Body of pancreas (tissue), 4 donors: ENCODE measurements at regions not wholly inside any gene's neighbourhood (a gene's known extent, or its start where the extent isn't known, plus 50 kb on each side); places are given as distances from the start of the nearest gene placed in this dataset.

Experiments used
- ATAC-seq: fragments of 150-250 bp; one replicate; pipeline ENCODE4 v1.9.1; 2016
- DNase-seq, 4 donors: peaks; one replicate each; pipeline ENCODE4 v3.0.0-alpha.2; 2019
- H3K27ac ChIP-seq, 4 donors: fragments of 200-600 bp; sonication (generic); 1 replicate in 3 of 4; 2 replicates in 1 of 4; pipeline versions ENCODE4 v1.5.1 to v1.6.1; 2016 to 2019; ENCODE audit warnings: mild to moderate bottlenecking in 1 of 4, mixed read lengths in 1 of 4, moderate library complexity in 1 of 4
- H3K27me3 ChIP-seq, 2 donors: fragments of 200-600 bp; sonication (generic); one replicate each; pipeline ENCODE4 v1.6.0; 2016; ENCODE audit warnings: mild to moderate bottlenecking in 1 of 2
- H3K36me3 ChIP-seq, 2 donors: fragments of 200-600 bp; sonication (generic); replicated peaks in 1 of 2; 2 replicates each; pipeline ENCODE4 v1.5.1; 2016; ENCODE audit warnings: low read depth in 2 of 2; ENCODE audit not compliant: insufficient read depth in 1 of 2
- H3K4me1 ChIP-seq: fragments of 200-600 bp; sonication (generic); one replicate; pipeline ENCODE4 v1.6.0; 2016
- H3K4me3 ChIP-seq, 2 donors: fragments of 200-600 bp; sonication (generic); 1 replicate in 1 of 2; 2 replicates in 1 of 2; pipeline ENCODE4 v1.5.1; 2016 to 2019
- H3K9me3 ChIP-seq, 3 donors: fragments of 200-600 bp; sonication (generic); 1 replicate in 2 of 3; 2 replicates in 1 of 3; pipeline ENCODE4 v1.5.1; 2016
- CTCF ChIP-seq, 7 experiments: fragments of 450-650 bp in 4 of 7; fragments of 200-600 bp in 3 of 7; sonication (generic) in 3 of 7; IDR thresholded peaks; one replicate each; pipeline ENCODE4 v1.5.1; 2016 to 2019; ENCODE audit warnings: antibody characterized with exemption in 7 of 7
- POLR2A ChIP-seq, 3 donors: fragments of 450-650 bp; IDR thresholded peaks; one replicate each; pipeline ENCODE4 v1.6.1; 2016; ENCODE audit warnings: antibody characterized with exemption in 3 of 3, mild to moderate bottlenecking in 2 of 3
- WGBS, 2 donors: methylation state at CpG; one replicate each; pipeline ENCODE4 v1.1.5; 2017; 5-methylcytosine and 5-hydroxymethylcytosine counted together
- intact Hi-C: fragments of 100-400 bp; cut with DNase I; formaldehyde crosslinking; loops from one replicate; pipeline ENCODE4 v1.15.1; 2023

DNA sequence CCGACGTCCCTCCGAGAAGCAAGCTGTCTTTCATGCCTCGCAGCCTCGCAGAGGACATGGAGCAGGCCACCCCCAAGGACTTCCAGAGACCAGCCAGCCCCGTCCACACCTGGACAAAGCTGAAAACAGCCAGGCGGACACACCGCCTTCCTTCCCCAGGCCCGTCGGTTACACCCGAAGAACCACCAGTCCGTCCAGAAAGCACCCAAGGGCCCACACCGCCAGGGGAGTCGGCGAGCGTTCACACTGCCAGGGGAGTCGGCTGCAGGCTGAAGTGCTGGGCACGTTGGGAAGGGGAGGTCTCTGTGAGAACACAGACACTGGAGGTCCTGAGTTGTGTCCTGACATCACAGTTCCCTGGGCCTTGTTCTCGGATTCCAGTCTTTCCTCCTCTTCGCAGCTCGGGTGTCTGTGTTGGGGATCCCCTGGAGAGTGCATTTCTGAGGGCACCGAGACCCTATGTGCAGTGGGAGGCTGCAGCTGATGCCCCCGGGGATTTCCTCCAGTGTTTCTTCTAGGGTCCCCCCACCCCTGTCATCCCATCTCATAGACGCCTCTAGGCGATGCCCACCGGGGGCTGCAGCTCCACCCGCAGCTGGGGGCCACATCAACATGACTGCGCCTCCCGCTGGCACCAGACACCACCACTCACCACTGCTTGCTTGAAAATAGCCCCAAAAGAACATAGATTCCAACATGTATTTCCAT, 344.4 kb upstream of the SALL3 start:
- Histone ChIP-seq H3K4me3 (no peak overlapping the region), H3K27me3 (no peaks in the 10 kb centered on the region), H3K4me1 (no peaks in the 10 kb centered on the region), H3K9me3 (no peaks in the 10 kb centered on the region), H3K36me3 (no peaks in the 10 kb centered on the region), H3K27ac (no peak overlapping the region)
- DNase-seq (no peak), ATAC-seq (no peak)
- intact Hi-C loops = no loop called here
- TF ChIP-seq POLR2A (IDR thresholded peaks at IDR 0.05) = no peak
- no peak for TF ChIP-seq CTCF (IDR thresholded peaks at IDR 0.05)
- 81 to 83% methylated on average over 27 of the region's 29 CpGs for WGBS, 2 donors

- WGBS, 2 donors = 53 to 66% methylated on average over 2 of the region's 2 CpGs
- TF ChIP-seq CTCF (IDR thresholded peaks at IDR 0.05) (no peak), POLR2A (IDR thresholded peaks at IDR 0.05) (no peak)
- intact Hi-C loops = no loop called here
- ATAC-seq (no peak), DNase-seq (no peak)
- no peak overlapping the region for H3K4me3 ChIP-seq
- H3K9me3 ChIP-seq = no peaks in the 10 kb centered on the region
- no peaks in the 10 kb centered on the region for H3K27me3 ChIP-seq
- no peaks in the 10 kb centered on the region for H3K4me1 ChIP-seq
- no peak overlapping the region for H3K27ac ChIP-seq
- no peaks in the 10 kb centered on the region for H3K36me3 ChIP-seq
Measured at GRCh38 chr18:78636260-78636659, 343.4 kb upstream of the SALL3 start.

- Histone ChIP-seq H3K4me3 (no peak overlapping the region), H3K36me3 (no peaks in the 10 kb centered on the region), H3K9me3 (no peaks in the 10 kb centered on the region), H3K27me3 (no peaks in the 10 kb centered on the region), H3K4me1 (no peaks in the 10 kb centered on the region), H3K27ac (no peak overlapping the region)
- WGBS, 2 donors = 84 to 92% methylated on average over 42 to 55 of the region's 70 CpGs
- ATAC-seq = no peak
- DNase-seq = no peak
- intact Hi-C loops = no loop called here
- TF ChIP-seq POLR2A (IDR thresholded peaks at IDR 0.05) = no peak
- no peak for TF ChIP-seq CTCF (IDR thresholded peaks at IDR 0.05)
Measured at GRCh38 chr18:78637442-78638402, 341.9 kb upstream of the SALL3 start.

- 38 to 48% methylated on average over 11 to 23 of the region's 23 CpGs for WGBS, 2 donors
- Histone ChIP-seq H3K36me3 (no peaks in the 10 kb centered on the region), H3K4me3 (no peak overlapping the region), H3K27ac (no peak overlapping the region), H3K4me1 (no peaks in the 10 kb centered on the region), H3K27me3 (no peaks in the 10 kb centered on the region), H3K9me3 (no peaks in the 10 kb centered on the region)
- intact Hi-C loops = no loop called here
- DNase-seq (no peak), ATAC-seq (no peak)
- TF ChIP-seq POLR2A (IDR thresholded peaks at IDR 0.05) = no peak
- no peak for TF ChIP-seq CTCF (IDR thresholded peaks at IDR 0.05)
Measured at GRCh38 chr18:78639006-78639950, 340.3 kb upstream of the SALL3 start.
